ENCODE measurements at regions not wholly inside any gene's neighbourhood (a gene's known extent, or its start where the extent isn't known, plus 50 kb on each side); places are given as distances from the start of the nearest gene placed in this dataset.

DNA sequence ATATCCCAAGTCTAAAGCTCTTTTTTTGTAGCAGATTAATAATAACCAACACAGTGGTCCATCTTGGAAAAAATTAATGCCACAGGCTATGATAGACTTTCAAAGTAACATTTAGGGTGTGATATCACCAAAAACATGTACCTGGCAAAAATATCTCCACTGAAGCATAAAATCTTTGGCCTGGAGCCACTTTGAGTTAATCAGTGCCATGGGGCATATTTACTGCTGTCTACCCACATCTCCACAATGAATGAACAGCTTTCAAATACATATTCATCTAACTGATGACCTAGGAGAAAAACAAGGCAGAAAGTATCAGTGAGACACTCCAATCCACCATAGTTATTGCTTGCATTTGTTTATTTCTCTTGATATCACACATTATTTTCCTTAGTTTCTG is 296.0 kb upstream of the MDFIC2 start:
- TF ChIP-seq, protein P1, sequence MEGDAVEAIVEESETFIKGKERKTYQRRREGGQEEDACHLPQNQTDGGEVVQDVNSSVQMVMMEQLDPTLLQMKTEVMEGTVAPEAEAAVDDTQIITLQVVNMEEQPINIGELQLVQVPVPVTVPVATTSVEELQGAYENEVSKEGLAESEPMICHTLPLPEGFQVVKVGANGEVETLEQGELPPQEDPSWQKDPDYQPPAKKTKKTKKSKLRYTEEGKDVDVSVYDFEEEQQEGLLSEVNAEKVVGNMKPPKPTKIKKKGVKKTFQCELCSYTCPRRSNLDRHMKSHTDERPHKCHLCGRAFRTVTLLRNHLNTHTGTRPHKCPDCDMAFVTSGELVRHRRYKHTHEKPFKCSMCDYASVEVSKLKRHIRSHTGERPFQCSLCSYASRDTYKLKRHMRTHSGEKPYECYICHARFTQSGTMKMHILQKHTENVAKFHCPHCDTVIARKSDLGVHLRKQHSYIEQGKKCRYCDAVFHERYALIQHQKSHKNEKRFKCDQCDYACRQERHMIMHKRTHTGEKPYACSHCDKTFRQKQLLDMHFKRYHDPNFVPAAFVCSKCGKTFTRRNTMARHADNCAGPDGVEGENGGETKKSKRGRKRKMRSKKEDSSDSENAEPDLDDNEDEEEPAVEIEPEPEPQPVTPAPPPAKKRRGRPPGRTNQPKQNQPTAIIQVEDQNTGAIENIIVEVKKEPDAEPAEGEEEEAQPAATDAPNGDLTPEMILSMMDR (conservative IDR thresholded peaks at IDR 0.05 in 1 of 2, IDR thresholded peaks at IDR 0.05 in 1 of 2; ENCODE audit: extremely low read depth in 1 of 2, insufficient read depth in 1 of 2, low read depth in 1 of 2, low read length in 2 of 2): no peak
- TF ChIP-seq EZH2 (IDR thresholded peaks at IDR 0.05; ENCODE audit: borderline replicate concordance, low read length): no peak

Data from mammary epithelial cell (primary cell).